Muscle of leg (tissue), 3 donors: ENCODE measurements at regions not wholly inside any gene's neighbourhood (a gene's known extent, or its start where the extent isn't known, plus 50 kb on each side); places are given as distances from the start of the nearest gene placed in this dataset.

ENCODE experiments used
- DNase-seq: peaks from one replicate; pipeline ENCODE4 v3.0.0; 2013
- H3K27ac ChIP-seq: one replicate; pipeline ENCODE4 v1.5.1; 2013; ENCODE audit warnings: mild to moderate bottlenecking, low read length, control low read depth
- H3K27me3 ChIP-seq: one replicate; pipeline ENCODE4 v1.6.1; 2013; ENCODE audit warnings: low read length; ENCODE audit not compliant: control insufficient read depth, insufficient read depth
- H3K36me3 ChIP-seq: one replicate; pipeline ENCODE4 v1.6.1; 2013; ENCODE audit warnings: low read length; ENCODE audit not compliant: control insufficient read depth, insufficient read depth
- H3K4me1 ChIP-seq: one replicate; pipeline ENCODE4 v1.6.1; 2013; ENCODE audit warnings: low read length; ENCODE audit not compliant: control insufficient read depth, insufficient read depth
- H3K4me3 ChIP-seq: one replicate; pipeline ENCODE4 v1.5.1; 2013; ENCODE audit warnings: low read length, control low read depth
- H3K9me3 ChIP-seq: replicated peaks from 2 replicates; pipeline ENCODE4 v1.6.1; 2013; ENCODE audit warnings: low read depth, low read length; ENCODE audit not compliant: control insufficient read depth
- WGBS: methylation state at CpG from one replicate; pipeline ENCODE4 v1.1.5; 2013; ENCODE audit warnings: missing lambda C conversion rate; ENCODE audit not compliant: insufficient coverage; 5-methylcytosine and 5-hydroxymethylcytosine counted together

- Histone ChIP-seq H3K4me1 (peaks cover 1% of the 10 kb centered on the region), H3K36me3 (no peaks in the 10 kb centered on the region), H3K4me3 (no peak overlapping the region), H3K27ac (no peak overlapping the region), H3K9me3 (no peaks in the 10 kb centered on the region), H3K27me3 (peaks cover 9% of the 10 kb centered on the region)
- no CpG with 5 or more reads among the region's 1 CpG for WGBS
- no peak for DNase-seq
Observed at GRCh38 chr10:116792817-116793216, 50.5 kb upstream of the HSPA12A start.

- H3K9me3 ChIP-seq, result no peaks in the 10 kb centered on the region
- H3K27ac ChIP-seq, result no peak overlapping the region
- peaks cover 8% of the 10 kb centered on the region for H3K27me3 ChIP-seq
- no peak overlapping the region for H3K4me3 ChIP-seq
- WGBS, result 56% methylated on average over 4 of the region's 5 CpGs
- DNase-seq, result no peak
- no peaks in the 10 kb centered on the region for H3K36me3 ChIP-seq
- no peaks in the 10 kb centered on the region for H3K4me1 ChIP-seq
Observed at GRCh38 chr10:116796469-116796868, 52.8 kb upstream of the ENO4 start.

- Histone ChIP-seq H3K4me1 (no peaks in the 10 kb centered on the region), H3K9me3 (no peaks in the 10 kb centered on the region), H3K36me3 (no peaks in the 10 kb centered on the region), H3K27me3 (peaks cover 8% of the 10 kb centered on the region), H3K27ac (no peak overlapping the region), H3K4me3 (no peak overlapping the region)
- 26% methylated on average over 6 of the region's 9 CpGs for WGBS
- peak; percentile 78 for DNase-seq
Observed at GRCh38 chr10:116796910-116797513, 52.3 kb upstream of the ENO4 start.

- Histone ChIP-seq H3K4me3 (no peak overlapping the region), H3K4me1 (no peaks in the 10 kb centered on the region), H3K36me3 (no peaks in the 10 kb centered on the region), H3K27me3 (peaks cover 8% of the 10 kb centered on the region), H3K9me3 (no peaks in the 10 kb centered on the region), H3K27ac (no peak overlapping the region)
- DNase-seq, result no peak
- 83% methylated on average over 6 of the region's 6 CpGs for WGBS
Observed at GRCh38 chr10:116798859-116799258, 50.4 kb upstream of the ENO4 start.
